ENCODE measurements at regions not wholly inside any gene's neighbourhood (a gene's known extent, or its start where the extent isn't known, plus 50 kb on each side); places are given as distances from the start of the nearest gene placed in this dataset.

GRCh38 chr5:51829230-51829629 lies 446.0 kb downstream of the ISL1 start:
- in situ Hi-C loops (cut with MboI; ENCODE audit: low sequenced_read_pairs, unreplicated experiment): no loop called here
- DNase-seq (ENCODE audit: low spot score): no peak
- no peak for TF ChIP-seq CTCF (IDR thresholded peaks at IDR 0.05; ENCODE audit: borderline replicate concordance, control extremely low read depth, extremely low read depth, insufficient read depth, missing control alignments)

- in situ Hi-C loops (cut with MboI; ENCODE audit: low sequenced_read_pairs, unreplicated experiment): no loop called here
- TF ChIP-seq CTCF (IDR thresholded peaks at IDR 0.05; ENCODE audit: borderline replicate concordance, control extremely low read depth, extremely low read depth, insufficient read depth, missing control alignments): no peak
- DNase-seq (ENCODE audit: low spot score): no peak
These were observed 446.4 kb downstream of the ISL1 start for GRCh38 chr5:51829691-51830090.

- no peak for TF ChIP-seq CTCF (IDR thresholded peaks at IDR 0.05; ENCODE audit: borderline replicate concordance, control extremely low read depth, extremely low read depth, insufficient read depth, missing control alignments)
- no peak for DNase-seq (ENCODE audit: low spot score)
- in situ Hi-C loops (cut with MboI; ENCODE audit: low sequenced_read_pairs, unreplicated experiment): no loop called here
These were observed 449.8 kb downstream of the ISL1 start for GRCh38 chr5:51832934-51833470.

- DNase-seq (ENCODE audit: low spot score): no peak
These were observed 455.2 kb downstream of the ISL1 start for GRCh38 chr5:51838459-51838858.

GRCh38 chr5:51843893-51844292 lies 460.6 kb downstream of the ISL1 start:
- TF ChIP-seq CTCF (IDR thresholded peaks at IDR 0.05; ENCODE audit: borderline replicate concordance, control extremely low read depth, extremely low read depth, insufficient read depth, missing control alignments): no peak
- DNase-seq (ENCODE audit: low spot score): no peak
- in situ Hi-C loops (cut with MboI; ENCODE audit: low sequenced_read_pairs, unreplicated experiment): no loop called here

More at GRCh38 chr5:51838459-51838858, 455.2 kb downstream of the ISL1 start:
- no peak for TF ChIP-seq CTCF (IDR thresholded peaks at IDR 0.05; ENCODE audit: borderline replicate concordance, control extremely low read depth, extremely low read depth, insufficient read depth, missing control alignments)
- in situ Hi-C loops (cut with MboI; ENCODE audit: low sequenced_read_pairs, unreplicated experiment): no loop called here

GRCh38 chr5:51846015-51846414 lies 462.8 kb downstream of the ISL1 start:
- in situ Hi-C loops (cut with MboI; ENCODE audit: low sequenced_read_pairs, unreplicated experiment): no loop called here
- TF ChIP-seq CTCF (IDR thresholded peaks at IDR 0.05; ENCODE audit: borderline replicate concordance, control extremely low read depth, extremely low read depth, insufficient read depth, missing control alignments): no peak
- no peak for DNase-seq (ENCODE audit: low spot score)

- DNase-seq (ENCODE audit: low spot score): no peak
- TF ChIP-seq CTCF (IDR thresholded peaks at IDR 0.05; ENCODE audit: borderline replicate concordance, control extremely low read depth, extremely low read depth, insufficient read depth, missing control alignments): no peak
- in situ Hi-C loops (cut with MboI; ENCODE audit: low sequenced_read_pairs, unreplicated experiment): no loop called here
These were observed 476.4 kb downstream of the ISL1 start for GRCh38 chr5:51859624-51860023.
